ENCODE measurements at regions not wholly inside any gene's neighbourhood (a gene's known extent, or its start where the extent isn't known, plus 50 kb on each side); places are given as distances from the start of the nearest gene placed in this dataset.

GRCh38 chr1:100642826-100643225, 76.7 kb upstream of the VCAM1 start:
- no peak for TF ChIP-seq CTCF (IDR thresholded peaks at IDR 0.05)
- no peak for TF ChIP-seq POLR2AphosphoS5 (IDR thresholded peaks at IDR 0.05; ENCODE audit: low read depth, low read length)
- TF ChIP-seq SIN3A (IDR thresholded peaks at IDR 0.05; ENCODE audit: borderline replicate concordance, insufficient read depth, low read depth, low read length) = no peak

Measured in Panc1 (cell line).